Breast epithelium (tissue), 4 donors: ENCODE measurements at regions not wholly inside any gene's neighbourhood (a gene's known extent, or its start where the extent isn't known, plus 50 kb on each side); places are given as distances from the start of the nearest gene placed in this dataset.

ENCODE experiments used
- DNase-seq, 2 donors: peaks; one replicate each; pipeline ENCODE4 v3.0.0-alpha.2; 2019; ENCODE audit warnings: low spot score in 2 of 2
- H3K27ac ChIP-seq, 2 donors: fragments of 200-600 bp; sonication (generic) in 1 of 2; one replicate each; pipeline ENCODE4 v1.5.1; 2016 to 2019; ENCODE audit warnings: mild to moderate bottlenecking in 1 of 2
- H3K27me3 ChIP-seq, 2 donors: fragments of 200-600 bp; sonication (generic) in 1 of 2; one replicate each; pipeline versions ENCODE4 v1.5.1 to v1.6.0; 2017 to 2019; ENCODE audit warnings: control low read depth in 1 of 2, mild to moderate bottlenecking in 1 of 2
- H3K36me3 ChIP-seq: fragments of 200-600 bp; one replicate; pipeline ENCODE4 v1.5.1; 2019
- H3K4me1 ChIP-seq, 2 donors: fragments of 200-600 bp; sonication (generic); one replicate each; pipeline ENCODE4 v1.5.1; 2016 to 2019; ENCODE audit warnings: control low read depth in 1 of 2
- H3K4me3 ChIP-seq, 3 donors: fragments of 200-600 bp; sonication (generic); 1 replicate in 2 of 3; 2 replicates in 1 of 3; pipeline ENCODE4 v1.5.1; 2016 to 2019; ENCODE audit warnings: mild to moderate bottlenecking in 3 of 3, moderate library complexity in 2 of 3
- H3K9me3 ChIP-seq, 2 donors: fragments of 200-600 bp; sonication (generic) in 1 of 2; one replicate each; pipeline ENCODE4 v1.5.1; 2016 to 2019; ENCODE audit warnings: control low read depth in 1 of 2
- POLR2A ChIP-seq: fragments of 450-650 bp; IDR thresholded peaks from one replicate; pipeline ENCODE4 v1.6.1; 2016; ENCODE audit warnings: antibody characterized with exemption, mild to moderate bottlenecking, moderate library complexity
- POLR2AphosphoS5 ChIP-seq, 3 donors: sonication (generic); formaldehyde crosslinking; IDR thresholded peaks; one replicate each; pipeline ENCODE4 v1.6.1; 2017; ENCODE audit warnings: antibody characterized with exemption in 3 of 3
- intact Hi-C: fragments of 100-400 bp; cut with DNase I; formaldehyde crosslinking; loops from one replicate; pipeline ENCODE4 v1.15.1; 2023; ENCODE audit warnings: low total_unique reads
- TF ChIP-seq, protein P1 (sequence below), 3 donors: fragments of 450-650 bp; IDR thresholded peaks; one replicate each; pipeline ENCODE4 v1.5.1; 2016 to 2017; ENCODE audit warnings: antibody characterized with exemption in 3 of 3, mild to moderate bottlenecking in 3 of 3, moderate library complexity in 3 of 3

DNA sequence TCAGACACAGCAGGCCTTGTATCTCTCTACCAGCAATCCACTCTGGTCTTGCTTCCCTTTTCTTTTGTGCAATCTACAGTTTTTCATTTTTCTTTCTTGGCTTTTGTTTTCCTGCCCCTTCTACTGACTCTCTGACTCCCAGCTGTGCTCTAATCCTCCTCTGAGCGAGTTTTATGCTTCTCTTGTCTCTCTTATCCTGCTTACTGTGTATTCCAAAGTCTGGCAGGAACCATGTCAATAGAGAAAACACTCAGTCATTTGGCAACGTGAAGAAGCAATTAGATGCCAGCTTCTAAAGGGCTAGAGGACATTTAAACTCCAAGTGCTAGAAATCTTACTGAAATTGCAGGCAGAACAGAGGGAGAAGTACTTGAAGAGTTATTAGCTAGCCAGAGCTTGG is 984.6 kb upstream of the TENM3 start:
- intact Hi-C loops, result no loop called here
- H3K27ac ChIP-seq, result no peak overlapping the region
- no peaks in the 10 kb centered on the region for H3K36me3 ChIP-seq
- no peaks in the 10 kb centered on the region for H3K4me1 ChIP-seq
- no peak for DNase-seq
- no peaks in the 10 kb centered on the region for H3K9me3 ChIP-seq
- H3K4me3 ChIP-seq, result no peak overlapping the region
- no peaks in the 10 kb centered on the region for H3K27me3 ChIP-seq
- no peak for TF ChIP-seq POLR2A

DNA sequence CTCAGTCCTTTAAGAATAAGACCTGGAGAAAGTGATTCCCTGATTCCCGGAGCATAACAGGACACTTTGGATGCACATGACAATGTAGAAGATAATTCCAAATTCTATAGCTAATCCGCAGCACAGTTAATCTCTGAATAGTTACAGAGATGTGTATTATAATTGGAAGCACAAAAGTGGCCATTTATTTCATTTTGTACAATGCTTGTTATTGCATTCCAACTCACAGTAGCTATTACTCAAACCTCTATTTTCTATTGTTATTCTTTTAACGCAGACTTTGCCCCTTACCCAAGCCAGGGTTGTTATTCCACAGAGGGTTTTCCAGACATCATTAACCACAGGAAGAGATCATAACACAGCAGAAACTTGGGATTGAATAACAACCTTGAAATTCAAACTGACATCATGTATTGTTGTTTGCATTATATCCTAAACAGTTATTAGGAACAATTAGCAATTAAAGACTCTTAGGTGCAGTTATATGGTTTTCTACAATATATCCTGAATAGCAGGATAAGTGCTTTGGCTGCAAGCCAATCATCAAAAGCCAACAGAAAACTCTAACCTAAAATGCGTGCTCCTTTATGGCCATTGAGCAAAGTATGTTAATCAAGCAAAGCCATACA is 984.0 kb upstream of the TENM3 start:
- no peaks in the 10 kb centered on the region for H3K9me3 ChIP-seq
- no peaks in the 10 kb centered on the region for H3K27me3 ChIP-seq
- intact Hi-C loops, result no loop called here
- H3K4me1 ChIP-seq, result no peaks in the 10 kb centered on the region
- no peak for TF ChIP-seq POLR2AphosphoS5 (IDR thresholded peaks at IDR 0.05)
- no peak for TF ChIP-seq POLR2A
- TF ChIP-seq, protein P1, sequence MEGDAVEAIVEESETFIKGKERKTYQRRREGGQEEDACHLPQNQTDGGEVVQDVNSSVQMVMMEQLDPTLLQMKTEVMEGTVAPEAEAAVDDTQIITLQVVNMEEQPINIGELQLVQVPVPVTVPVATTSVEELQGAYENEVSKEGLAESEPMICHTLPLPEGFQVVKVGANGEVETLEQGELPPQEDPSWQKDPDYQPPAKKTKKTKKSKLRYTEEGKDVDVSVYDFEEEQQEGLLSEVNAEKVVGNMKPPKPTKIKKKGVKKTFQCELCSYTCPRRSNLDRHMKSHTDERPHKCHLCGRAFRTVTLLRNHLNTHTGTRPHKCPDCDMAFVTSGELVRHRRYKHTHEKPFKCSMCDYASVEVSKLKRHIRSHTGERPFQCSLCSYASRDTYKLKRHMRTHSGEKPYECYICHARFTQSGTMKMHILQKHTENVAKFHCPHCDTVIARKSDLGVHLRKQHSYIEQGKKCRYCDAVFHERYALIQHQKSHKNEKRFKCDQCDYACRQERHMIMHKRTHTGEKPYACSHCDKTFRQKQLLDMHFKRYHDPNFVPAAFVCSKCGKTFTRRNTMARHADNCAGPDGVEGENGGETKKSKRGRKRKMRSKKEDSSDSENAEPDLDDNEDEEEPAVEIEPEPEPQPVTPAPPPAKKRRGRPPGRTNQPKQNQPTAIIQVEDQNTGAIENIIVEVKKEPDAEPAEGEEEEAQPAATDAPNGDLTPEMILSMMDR (IDR thresholded peaks at IDR 0.05), result no peak
- H3K27ac ChIP-seq, result no peak overlapping the region
- no peak overlapping the region for H3K4me3 ChIP-seq
- no peaks in the 10 kb centered on the region for H3K36me3 ChIP-seq
- no peak for DNase-seq

DNA sequence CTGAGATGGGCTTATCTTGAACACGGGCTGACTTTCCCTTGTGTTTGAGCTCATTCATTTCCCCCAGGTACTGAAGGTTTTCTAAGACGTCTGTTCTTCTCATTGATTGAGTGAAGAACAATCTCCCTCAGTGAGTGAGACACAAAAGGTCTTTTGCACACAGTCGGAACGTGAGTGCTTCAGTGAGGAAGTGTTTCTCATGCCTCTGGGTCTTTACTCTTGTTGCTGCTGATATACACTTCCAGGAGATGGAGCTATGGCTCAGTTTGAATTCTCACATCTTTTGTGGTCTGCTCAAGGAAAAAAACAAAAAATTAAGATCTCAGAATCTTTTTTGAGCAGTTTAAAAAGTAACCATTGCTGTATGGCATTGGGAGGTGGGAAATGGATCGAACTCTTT is 981.9 kb upstream of the TENM3 start:
- Histone ChIP-seq H3K27ac (no peak overlapping the region), H3K9me3 (no peaks in the 10 kb centered on the region), H3K27me3 (no peaks in the 10 kb centered on the region), H3K4me3 (no peak overlapping the region), H3K4me1 (no peaks in the 10 kb centered on the region), H3K36me3 (no peaks in the 10 kb centered on the region)
- no peak for TF ChIP-seq POLR2AphosphoS5 (IDR thresholded peaks at IDR 0.05)
- TF ChIP-seq, protein P1 (IDR thresholded peaks at IDR 0.05), result no peak
- TF ChIP-seq POLR2A, result no peak
- intact Hi-C loops, result no loop called here
- no peak for DNase-seq

DNA sequence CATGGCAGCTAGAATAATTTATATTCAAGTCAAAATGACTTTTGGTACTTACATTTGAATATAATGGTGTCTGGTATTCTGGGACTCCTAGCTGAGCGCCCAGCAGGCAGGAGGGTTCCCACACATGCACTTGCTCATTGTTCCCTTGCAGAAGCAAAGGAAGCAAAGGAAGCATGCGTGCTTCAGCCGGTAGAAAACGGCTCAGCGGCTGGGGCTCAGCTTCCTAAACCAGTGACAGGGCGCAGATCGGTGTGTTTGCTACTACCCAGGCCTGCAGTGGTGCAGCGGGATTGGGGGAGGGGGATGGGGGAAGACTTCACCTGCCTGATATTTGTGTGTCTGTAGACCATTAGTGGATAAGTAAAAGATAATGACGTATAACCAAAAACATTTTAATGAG is 978.3 kb upstream of the TENM3 start:
- no peak for DNase-seq
- TF ChIP-seq POLR2A, result no peak
- intact Hi-C loops, result no loop called here
- Histone ChIP-seq H3K4me1 (no peaks in the 10 kb centered on the region), H3K27me3 (no peaks in the 10 kb centered on the region), H3K4me3 (no peak overlapping the region), H3K27ac (no peak overlapping the region), H3K9me3 (no peaks in the 10 kb centered on the region), H3K36me3 (no peaks in the 10 kb centered on the region)

DNA sequence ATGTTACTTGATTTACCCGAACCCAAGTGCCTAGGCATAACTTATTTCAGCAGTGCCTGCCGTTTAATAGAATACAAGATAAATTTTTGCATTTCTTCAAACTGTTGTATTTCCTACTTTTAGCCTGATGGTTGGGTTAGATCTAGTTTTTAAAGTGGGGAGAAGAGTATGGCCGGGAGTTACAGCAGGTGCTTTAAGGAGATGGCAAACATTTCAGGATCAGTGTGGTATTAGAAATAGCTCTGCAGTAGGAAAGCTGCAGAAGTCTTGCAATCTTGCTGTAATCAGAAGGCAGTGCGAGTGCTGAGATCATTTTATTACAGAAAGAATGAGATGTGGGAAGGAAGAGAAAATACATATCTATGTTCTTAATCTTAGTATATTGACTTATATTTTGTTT is 977.8 kb upstream of the TENM3 start:
- Histone ChIP-seq H3K9me3 (no peaks in the 10 kb centered on the region), H3K27me3 (no peaks in the 10 kb centered on the region), H3K4me1 (no peaks in the 10 kb centered on the region), H3K36me3 (no peaks in the 10 kb centered on the region), H3K4me3 (no peak overlapping the region), H3K27ac (no peak overlapping the region)
- DNase-seq, result no peak
- intact Hi-C loops, result no loop called here
- no peak for TF ChIP-seq POLR2A
- TF ChIP-seq, protein P1 (IDR thresholded peaks at IDR 0.05), result no peak
- no peak for TF ChIP-seq POLR2AphosphoS5 (IDR thresholded peaks at IDR 0.05)

DNA sequence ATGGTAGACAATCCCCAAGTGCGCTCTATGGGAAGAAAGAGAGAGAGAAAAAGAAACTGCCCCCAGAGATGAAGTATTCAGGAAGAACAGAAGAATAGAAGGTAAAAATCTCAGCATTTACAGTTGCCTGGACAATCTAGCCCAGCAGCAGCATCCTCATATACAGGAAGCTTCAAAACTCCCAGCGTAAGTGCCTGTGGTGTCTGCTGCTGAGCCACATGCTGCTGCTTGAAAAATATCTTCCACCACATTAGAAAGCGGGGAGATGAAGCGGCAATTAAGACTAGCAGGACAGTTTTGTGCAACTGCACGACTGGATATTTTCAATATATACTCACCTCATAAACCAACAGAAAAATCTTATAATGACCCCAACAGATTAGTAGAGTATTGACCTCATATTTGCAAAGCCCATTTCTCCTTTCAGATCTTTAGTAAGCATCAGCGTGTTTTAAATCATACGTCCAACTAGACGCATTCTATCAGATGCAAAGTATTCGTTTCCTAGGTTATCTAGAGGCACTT is 972.0 kb upstream of the TENM3 start:
- intact Hi-C loops, result no loop called here
- TF ChIP-seq, protein P1 (IDR thresholded peaks at IDR 0.05), result no peak
- no peak for TF ChIP-seq POLR2AphosphoS5 (IDR thresholded peaks at IDR 0.05)
- no peak for TF ChIP-seq POLR2A
- no peak overlapping the region for H3K4me3 ChIP-seq
- DNase-seq, result no peak
- H3K36me3 ChIP-seq, result no peaks in the 10 kb centered on the region
- H3K27me3 ChIP-seq, result no peaks in the 10 kb centered on the region
- H3K27ac ChIP-seq, result no peak overlapping the region
- no peaks in the 10 kb centered on the region for H3K4me1 ChIP-seq
- no peaks in the 10 kb centered on the region for H3K9me3 ChIP-seq
